ENCODE measurements at regions not wholly inside any gene's neighbourhood (a gene's known extent, or its start where the extent isn't known, plus 50 kb on each side); places are given as distances from the start of the nearest gene placed in this dataset.
"Not testable (repeated sequence)": the region's sequence is repeated elsewhere in the genome, so short reads cannot be mapped to it uniquely, and the experiment has no call there.

DNA sequence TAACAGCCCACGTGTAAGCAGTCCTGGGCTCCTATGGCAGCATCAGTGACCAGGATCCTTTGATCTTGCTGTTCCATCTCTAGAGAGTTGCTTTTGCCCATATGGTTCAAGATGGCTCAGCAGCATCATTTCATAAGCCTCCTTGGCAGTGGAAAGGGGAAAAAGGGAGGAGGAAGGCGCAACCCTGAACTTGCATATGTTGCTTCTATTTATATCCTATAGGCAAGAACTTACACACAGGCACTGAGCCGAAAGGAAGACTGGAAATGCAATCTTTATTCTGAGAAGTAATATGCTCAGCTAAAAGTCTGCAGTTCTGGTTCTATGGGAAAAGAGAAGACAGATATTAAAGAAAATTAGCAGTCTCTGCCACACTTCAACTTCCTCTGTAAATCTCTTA, 167.7 kb upstream of the PLXNC1 start:
- no peak for DNase-seq

- DNase-seq, result no peak
Observed at GRCh38 chr12:93981411-93981810, 167.0 kb upstream of the PLXNC1 start.

GRCh38 chr12:93982771-93983315, 165.5 kb upstream of the PLXNC1 start:
- no peak for DNase-seq

- no peak for DNase-seq
Observed at GRCh38 chr12:93984005-93984404, 164.4 kb upstream of the PLXNC1 start.

GRCh38 chr12:93989949-93990348, 158.4 kb upstream of the PLXNC1 start:
- DNase-seq, result no peak

DNA sequence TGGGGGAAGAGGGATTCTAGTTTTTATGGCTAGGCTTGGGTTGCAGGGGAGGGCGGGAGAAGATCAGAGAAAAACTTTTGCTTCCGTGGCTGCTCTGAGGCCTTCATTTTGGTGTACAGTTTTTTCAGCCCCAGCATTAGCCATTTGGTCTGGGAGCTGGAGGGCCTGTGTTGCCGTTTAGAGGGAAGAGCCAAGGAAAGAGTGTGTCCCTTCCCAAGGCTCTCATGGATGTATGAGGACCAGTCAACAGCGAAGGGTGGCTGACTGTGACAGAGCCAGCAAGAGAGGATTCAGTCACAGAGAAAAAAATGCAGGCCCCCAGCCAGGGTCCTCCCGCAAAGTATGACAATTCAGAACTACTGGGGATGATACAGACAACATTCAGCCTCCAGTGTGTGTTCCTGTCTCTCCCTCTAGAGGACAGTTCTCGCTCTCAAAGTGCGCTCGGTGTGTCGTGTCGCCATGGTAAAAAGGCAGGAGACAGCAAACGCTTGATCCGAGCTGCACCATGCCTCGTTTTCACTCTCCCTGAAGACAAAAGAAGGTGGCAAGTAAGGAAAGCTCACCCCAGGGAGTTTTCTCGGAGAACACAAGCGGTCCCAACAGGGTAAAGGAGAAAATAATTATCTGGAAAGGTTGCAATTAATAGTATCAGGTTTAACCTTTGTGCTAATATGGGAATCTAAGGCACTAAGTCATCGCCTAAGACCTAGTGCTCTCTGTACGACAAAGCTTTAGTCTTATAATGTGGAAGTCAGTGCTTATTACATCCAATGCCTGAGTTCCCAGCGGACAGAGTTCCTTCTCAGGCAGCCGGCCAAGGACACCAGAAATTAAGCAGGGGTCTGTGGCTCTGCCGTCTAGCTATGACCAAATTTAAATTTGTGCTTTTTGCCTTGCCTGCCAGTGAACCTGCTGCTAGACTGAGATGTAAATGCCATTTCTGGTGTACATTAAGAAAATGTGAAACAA, 157.3 kb upstream of the PLXNC1 start:
- DNase-seq, result no peak

- no peak for DNase-seq
Observed at GRCh38 chr12:93991829-93992461, 156.4 kb upstream of the PLXNC1 start.

- DNase-seq, result no peak
Observed at GRCh38 chr12:93994721-93995120, 153.7 kb upstream of the PLXNC1 start.

DNA sequence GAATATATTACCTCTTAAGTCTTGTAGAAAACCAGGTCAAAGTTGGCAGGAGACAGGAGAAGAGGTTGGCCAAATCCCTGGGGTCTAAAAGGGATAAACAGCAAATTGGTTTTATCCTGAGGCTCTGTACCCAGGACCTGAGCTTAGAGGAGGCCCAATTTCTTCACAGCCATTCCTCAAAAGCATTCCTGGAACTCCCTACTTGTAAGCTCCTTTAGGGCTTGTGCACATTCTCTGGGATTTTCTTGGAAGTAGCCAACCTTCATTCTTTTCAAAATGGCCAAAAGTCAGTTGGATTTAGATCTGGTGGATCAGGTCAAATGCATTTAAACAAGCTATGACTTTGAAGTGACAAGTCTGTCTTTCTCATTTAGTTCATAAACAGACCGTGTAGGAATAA, 152.1 kb upstream of the PLXNC1 start:
- no peak for DNase-seq

DNA sequence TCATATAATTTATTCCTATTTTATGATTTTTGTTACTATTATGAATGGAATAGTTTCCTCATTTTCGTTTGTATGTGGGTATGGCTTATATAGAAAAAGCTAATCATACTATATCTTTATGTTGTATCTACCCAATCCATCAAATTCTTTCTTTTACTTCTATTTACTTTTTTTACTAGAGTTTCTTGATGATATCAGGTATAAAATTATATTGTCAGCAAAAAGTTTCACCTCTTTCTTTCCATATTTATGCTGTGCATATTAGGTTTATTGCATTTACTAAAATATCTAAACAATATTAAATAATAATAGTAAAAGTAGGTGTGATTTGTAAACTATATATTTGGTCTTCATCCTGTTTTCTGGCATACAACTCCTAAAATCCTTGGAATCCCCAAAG, 146.7 kb upstream of the PLXNC1 start:
- no peak for DNase-seq

DNA sequence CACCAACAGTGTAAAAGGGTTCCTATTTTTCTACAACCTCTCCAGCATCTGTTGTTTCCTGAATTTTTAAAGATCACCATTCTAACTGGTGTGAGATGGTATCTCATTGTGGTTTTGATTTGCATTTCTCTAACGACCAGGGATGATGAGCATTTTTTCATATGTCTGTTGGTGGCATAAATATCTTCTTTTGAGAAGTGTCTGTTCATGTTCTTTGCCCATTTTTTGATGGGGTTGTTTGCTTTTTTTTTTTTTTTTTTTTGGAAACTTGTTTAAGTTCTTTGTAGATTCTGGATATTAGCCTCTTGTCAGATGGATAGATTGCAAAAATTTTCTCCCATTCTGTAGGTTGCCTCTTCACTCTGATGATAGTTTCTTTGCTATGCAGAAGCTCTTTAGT, 145.5 kb upstream of the PLXNC1 start:
- DNase-seq, result not testable (repeated sequence)

GRCh38 chr12:94007833-94008232, 140.5 kb upstream of the PLXNC1 start:
- not testable (repeated sequence) for DNase-seq

GRCh38 chr12:94010307-94010706, 138.1 kb upstream of the PLXNC1 start:
- no peak for DNase-seq

GRCh38 chr12:94012071-94012470, 136.3 kb upstream of the PLXNC1 start:
- no peak for DNase-seq

DNA sequence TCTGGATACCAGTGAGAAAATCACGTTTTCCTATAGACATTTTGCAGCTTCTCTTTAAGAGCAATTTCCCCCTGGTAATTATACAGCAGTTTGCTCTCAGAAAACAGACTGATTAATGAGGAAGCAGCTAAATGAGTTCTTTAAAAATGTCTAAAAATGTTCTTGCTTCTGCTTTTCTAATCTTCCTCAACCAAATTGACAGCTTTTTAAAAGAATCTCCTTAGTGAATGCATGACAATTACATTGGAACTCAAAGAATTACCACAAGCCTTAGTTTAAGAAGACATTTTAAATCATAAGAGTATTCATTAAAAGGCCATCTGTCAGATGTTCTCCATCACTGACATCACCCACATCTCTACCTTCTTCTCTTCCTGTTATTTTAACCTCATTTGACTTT, 135.8 kb upstream of the PLXNC1 start:
- DNase-seq, result no peak

DNA sequence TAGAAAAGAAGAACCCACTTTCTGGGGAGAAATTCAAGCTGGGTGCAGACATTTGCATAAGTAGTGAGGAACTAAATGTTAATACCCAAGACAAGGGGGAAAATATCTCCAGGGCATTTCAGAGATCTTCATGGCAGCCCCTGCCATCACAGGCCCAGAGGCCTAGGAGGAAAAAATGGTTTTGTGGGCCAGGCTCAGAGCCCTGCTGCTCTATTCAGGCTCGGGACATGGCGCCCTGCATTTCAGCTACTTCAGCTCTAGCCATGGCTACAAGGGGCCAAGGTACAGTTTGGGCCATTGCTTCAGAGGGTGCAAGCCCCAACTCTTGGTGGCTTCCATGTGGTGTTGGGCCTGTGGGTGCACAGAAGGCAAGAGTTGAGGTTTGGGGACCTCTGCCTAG, 131.1 kb upstream of the PLXNC1 start:
- not testable (repeated sequence) for DNase-seq

- DNase-seq, result peak; percentile 41
Observed at GRCh38 chr12:94020335-94020734, 128.0 kb upstream of the PLXNC1 start.

GRCh38 chr12:94023879-94024278, 124.5 kb upstream of the PLXNC1 start:
- no peak for DNase-seq

GRCh38 chr12:94025068-94025467, 123.3 kb upstream of the PLXNC1 start:
- DNase-seq, result no peak

GRCh38 chr12:94025756-94026155, 122.6 kb upstream of the PLXNC1 start:
- DNase-seq, result no peak

DNA sequence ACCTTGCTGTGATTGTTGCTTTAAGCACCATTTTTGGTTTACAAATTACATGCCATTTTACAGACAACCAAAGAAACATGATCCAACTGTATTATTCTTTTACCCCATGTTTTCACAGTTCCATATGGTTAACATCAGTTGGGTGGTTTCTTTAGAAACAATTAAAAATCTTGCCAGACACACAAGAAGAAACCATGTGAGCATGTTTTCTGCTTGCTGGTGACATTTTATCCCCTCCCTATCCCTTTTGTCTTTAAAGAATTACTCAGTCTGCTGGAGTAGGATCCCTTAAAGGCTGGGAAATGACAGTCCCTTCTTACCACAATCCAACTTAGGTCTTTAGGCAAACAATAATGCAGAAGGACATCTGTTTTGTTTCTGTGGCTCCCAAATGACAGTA, 121.8 kb upstream of the PLXNC1 start:
- DNase-seq, result no peak

- no peak for DNase-seq
Observed at GRCh38 chr12:94027561-94027960, 120.8 kb upstream of the PLXNC1 start.

GRCh38 chr12:94031763-94032162, 116.6 kb upstream of the PLXNC1 start:
- DNase-seq, result no peak

- DNase-seq, result no peak
Observed at GRCh38 chr12:94032368-94032767, 116.0 kb upstream of the PLXNC1 start.
